CD4-positive, alpha-beta T cell treated with Interleukin-17A for 4 hours (primary cell): ENCODE measurements at regions not wholly inside any gene's neighbourhood (a gene's known extent, or its start where the extent isn't known, plus 50 kb on each side); places are given as distances from the start of the nearest gene placed in this dataset.

Experiments
- DNase-seq: peaks from one replicate; pipeline ENCODE4 v3.0.0-alpha.2; 2020; ENCODE audit warnings: mixed read lengths

GRCh38 chrX:120819126-120819525 lies 56.5 kb downstream of the CT47B1 start:
- DNase-seq: no peak

GRCh38 chrX:120813982-120814381 lies 61.7 kb downstream of the CT47B1 start:
- no peak for DNase-seq

GRCh38 chrX:120801426-120801825 lies 74.2 kb downstream of the CT47B1 start:
- no peak for DNase-seq

- no peak for DNase-seq
Observed at GRCh38 chrX:120797188-120797851, 78.3 kb downstream of the CT47B1 start.

DNA sequence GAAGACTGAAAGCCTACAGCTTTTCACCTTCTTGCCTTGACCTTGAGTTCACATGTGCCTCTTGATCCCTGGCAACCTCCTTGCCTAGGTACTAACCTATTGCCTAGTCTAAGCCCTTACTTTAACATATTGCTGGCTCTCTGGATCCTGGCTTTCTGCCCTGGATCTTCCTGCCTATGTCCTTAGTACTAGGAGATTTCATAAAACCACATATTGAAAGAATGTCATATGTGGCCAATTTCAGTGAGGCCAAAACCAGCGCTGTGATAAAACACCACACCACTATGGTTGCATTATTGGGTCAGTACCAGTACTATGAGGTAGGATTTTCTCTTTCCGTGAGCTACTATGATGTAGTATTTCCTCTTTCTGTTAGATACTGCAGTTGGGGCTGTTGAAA lies 80.4 kb downstream of the CT47B1 start:
- no peak for DNase-seq

GRCh38 chrX:120794525-120794975 lies 81.1 kb downstream of the CT47B1 start:
- no peak for DNase-seq

GRCh38 chrX:120793098-120793497 lies 82.6 kb downstream of the CT47B1 start:
- no peak for DNase-seq

GRCh38 chrX:120791013-120791643 lies 84.5 kb downstream of the CT47B1 start:
- no peak for DNase-seq

GRCh38 chrX:120790552-120790951 lies 85.1 kb downstream of the CT47B1 start:
- no peak for DNase-seq

GRCh38 chrX:120790118-120790517 lies 85.5 kb downstream of the CT47B1 start:
- DNase-seq: peak; percentile 35

- DNase-seq: no peak
Observed at GRCh38 chrX:120781403-120781802, 94.3 kb downstream of the CT47B1 start.

DNA sequence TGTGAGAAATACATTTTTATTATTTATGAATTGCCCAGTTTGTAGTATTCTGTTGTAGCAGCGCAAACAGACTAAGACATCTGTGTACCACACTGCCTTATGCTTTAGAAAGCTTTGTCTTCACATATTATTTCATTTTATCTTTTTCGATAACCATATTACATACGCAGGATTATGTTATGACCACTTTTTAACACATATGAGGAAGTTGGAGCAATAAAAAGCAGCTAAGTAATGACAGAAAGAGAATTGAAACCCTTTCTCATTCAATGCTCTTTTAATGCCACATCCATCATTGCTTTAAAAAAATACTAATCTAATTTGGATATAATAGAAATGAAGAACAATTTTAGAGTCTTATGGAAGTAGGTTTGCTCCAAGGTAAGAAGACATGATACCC lies 99.7 kb downstream of the CT47B1 start:
- no peak for DNase-seq

DNA sequence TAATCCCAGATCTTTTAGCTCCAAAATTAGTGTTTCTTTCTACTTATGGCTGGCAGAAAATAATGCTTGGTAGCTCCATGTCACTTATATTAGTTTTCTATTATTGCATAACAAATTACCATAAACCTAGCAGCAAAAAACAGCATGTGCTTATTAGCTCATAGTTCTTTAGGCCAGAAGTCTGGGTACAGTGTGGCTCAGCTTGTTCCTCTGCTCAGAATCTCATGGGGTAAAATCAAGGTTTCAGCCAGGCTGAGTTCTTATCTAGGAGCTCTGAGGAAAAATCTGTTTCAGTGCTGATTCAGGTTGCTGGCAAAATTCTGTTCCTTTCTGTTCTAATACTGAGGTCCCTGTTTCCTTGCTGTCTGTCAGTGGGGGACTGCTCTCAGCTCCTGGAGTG lies 101.1 kb downstream of the CT47B1 start:
- no peak for DNase-seq

- DNase-seq: no peak
Observed at GRCh38 chrX:120773801-120774200, 101.9 kb downstream of the CT47B1 start.

GRCh38 chrX:120769576-120770341 lies 105.9 kb downstream of the CT47B1 start:
- no peak for DNase-seq

GRCh38 chrX:120768681-120769080 lies 107.0 kb downstream of the CT47B1 start:
- no peak for DNase-seq

- no peak for DNase-seq
Observed at GRCh38 chrX:120768254-120768653, 107.4 kb downstream of the CT47B1 start.

DNA sequence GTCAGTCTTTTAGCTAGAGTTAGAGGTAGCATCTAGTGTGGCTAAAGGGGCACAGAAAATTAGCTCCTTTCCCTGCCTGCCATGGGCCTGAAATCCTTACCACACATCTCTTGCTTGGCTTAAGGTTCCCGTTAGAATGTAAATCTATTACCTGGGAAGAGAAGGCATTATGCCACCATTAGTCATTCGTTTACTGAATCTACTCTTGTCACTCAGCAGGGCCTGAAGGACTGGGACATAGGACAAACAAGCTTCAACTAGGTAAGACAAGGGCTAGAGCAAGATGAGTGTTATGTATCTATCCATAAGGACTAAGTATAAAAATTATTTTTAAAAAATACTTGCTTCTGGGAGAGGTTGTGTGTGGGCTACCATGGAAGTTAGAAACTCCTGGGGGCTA lies 112.4 kb downstream of the CT47B1 start:
- DNase-seq: no peak

GRCh38 chrX:120761810-120762209 lies 113.9 kb downstream of the CT47B1 start:
- no peak for DNase-seq

- peak; percentile 6 for DNase-seq
Observed at GRCh38 chrX:120759685-120760084, 116.0 kb downstream of the CT47B1 start.

GRCh38 chrX:120755066-120755846 lies 120.4 kb downstream of the CT47B1 start:
- DNase-seq: peak; percentile 32

GRCh38 chrX:120753413-120754251 lies 122.0 kb downstream of the CT47B1 start:
- DNase-seq: peak; percentile 14
